Sigmoid colon (tissue), 6 donors: ENCODE measurements at regions not wholly inside any gene's neighbourhood (a gene's known extent, or its start where the extent isn't known, plus 50 kb on each side); places are given as distances from the start of the nearest gene placed in this dataset.

Experiments
- DNase-seq: peaks from one replicate; pipeline ENCODE4 v3.0.0-alpha.2; 2019
- H3K27ac ChIP-seq, 4 donors: fragments of 200-600 bp; sonication (generic); one replicate each; pipeline ENCODE4 v1.5.1; 2016 to 2019; ENCODE audit warnings: mild to moderate bottlenecking in 1 of 4
- H3K27me3 ChIP-seq, 3 donors: fragments of 200-600 bp; sonication (generic); one replicate each; pipeline ENCODE4 v1.5.1; 2019; ENCODE audit warnings: mild to moderate bottlenecking in 1 of 3
- H3K36me3 ChIP-seq, 4 donors: fragments of 200-600 bp; sonication (generic); one replicate each; pipeline ENCODE4 v1.5.1; 2016 to 2019
- H3K4me1 ChIP-seq, 4 donors: fragments of 200-600 bp; sonication (generic); one replicate each; pipeline ENCODE4 v1.5.1; 2017 to 2019
- H3K4me3 ChIP-seq, 4 donors: fragments of 200-600 bp; sonication (generic); one replicate each; pipeline ENCODE4 v1.5.1; 2017 to 2019; ENCODE audit warnings: mild to moderate bottlenecking in 2 of 4, moderate library complexity in 1 of 4
- H3K9me3 ChIP-seq, 4 donors: fragments of 200-600 bp in 3 of 4; sonication (generic) in 3 of 4; one replicate each; pipeline versions ENCODE4 v1.5.1 to v1.6.1; 2013 to 2019
- EP300 ChIP-seq, 4 donors: sonication (generic); formaldehyde crosslinking; IDR thresholded peaks; one replicate each; pipeline ENCODE4 v1.6.1; 2017; ENCODE audit warnings: antibody characterized with exemption in 4 of 4
- POLR2A ChIP-seq, 2 donors: fragments of 450-650 bp; IDR thresholded peaks; one replicate each; pipeline ENCODE4 v1.6.1; 2016; ENCODE audit warnings: antibody characterized with exemption in 2 of 2, mild to moderate bottlenecking in 2 of 2, moderate library complexity in 2 of 2
- POLR2AphosphoS5 ChIP-seq, 4 donors: sonication (generic); formaldehyde crosslinking; IDR thresholded peaks; one replicate each; pipeline ENCODE4 v1.6.1; 2017; ENCODE audit warnings: antibody characterized with exemption in 4 of 4
- WGBS, 2 donors: extraction: QIAGEN DNeasy Blood & Tissue Kit; methylation state at CpG; one replicate each; pipeline ENCODE4 v1.1.7; 2013; 5-methylcytosine and 5-hydroxymethylcytosine counted together
- intact Hi-C: fragments of 100-400 bp; cut with DNase I; formaldehyde crosslinking; loops from one replicate; pipeline ENCODE4 v1.15.1; 2023
- TF ChIP-seq, protein P1 (sequence below), 4 experiments: fragments of 450-650 bp in 3 of 4; fragments of 200-600 bp in 1 of 4; IDR thresholded peaks; one replicate each; pipeline ENCODE4 v1.5.1; 2016 to 2019; ENCODE audit warnings: antibody characterized with exemption in 4 of 4, mild to moderate bottlenecking in 3 of 4, moderate library complexity in 2 of 4
- donor health status: healthy with polysubstance abuse.
- donor health status: healthy.

DNA sequence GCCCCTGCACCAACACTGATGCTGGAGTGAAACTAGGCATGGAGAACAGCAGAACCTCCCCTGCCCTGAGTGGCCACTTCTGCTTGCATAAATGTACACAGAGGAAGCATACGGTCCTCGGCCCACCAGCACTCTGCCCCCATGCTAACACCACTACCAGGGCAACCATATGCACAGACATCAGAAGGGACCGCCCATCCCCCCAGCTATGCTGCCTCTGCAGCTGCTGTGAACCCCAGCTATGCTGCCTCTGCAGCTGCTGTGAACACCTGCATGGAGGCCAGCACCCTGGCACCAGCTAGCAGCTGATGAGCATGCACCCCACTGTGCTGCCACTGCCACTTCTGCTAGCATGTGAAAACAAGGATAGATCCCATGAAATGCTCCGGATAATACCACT is 250.3 kb downstream of the TUSC1 start:
- no peak for TF ChIP-seq POLR2A (IDR thresholded peaks at IDR 0.05)
- TF ChIP-seq POLR2AphosphoS5 (IDR thresholded peaks at IDR 0.05), result no peak
- TF ChIP-seq, protein P1, sequence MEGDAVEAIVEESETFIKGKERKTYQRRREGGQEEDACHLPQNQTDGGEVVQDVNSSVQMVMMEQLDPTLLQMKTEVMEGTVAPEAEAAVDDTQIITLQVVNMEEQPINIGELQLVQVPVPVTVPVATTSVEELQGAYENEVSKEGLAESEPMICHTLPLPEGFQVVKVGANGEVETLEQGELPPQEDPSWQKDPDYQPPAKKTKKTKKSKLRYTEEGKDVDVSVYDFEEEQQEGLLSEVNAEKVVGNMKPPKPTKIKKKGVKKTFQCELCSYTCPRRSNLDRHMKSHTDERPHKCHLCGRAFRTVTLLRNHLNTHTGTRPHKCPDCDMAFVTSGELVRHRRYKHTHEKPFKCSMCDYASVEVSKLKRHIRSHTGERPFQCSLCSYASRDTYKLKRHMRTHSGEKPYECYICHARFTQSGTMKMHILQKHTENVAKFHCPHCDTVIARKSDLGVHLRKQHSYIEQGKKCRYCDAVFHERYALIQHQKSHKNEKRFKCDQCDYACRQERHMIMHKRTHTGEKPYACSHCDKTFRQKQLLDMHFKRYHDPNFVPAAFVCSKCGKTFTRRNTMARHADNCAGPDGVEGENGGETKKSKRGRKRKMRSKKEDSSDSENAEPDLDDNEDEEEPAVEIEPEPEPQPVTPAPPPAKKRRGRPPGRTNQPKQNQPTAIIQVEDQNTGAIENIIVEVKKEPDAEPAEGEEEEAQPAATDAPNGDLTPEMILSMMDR (IDR thresholded peaks at IDR 0.05), result no peak
- TF ChIP-seq EP300 (IDR thresholded peaks at IDR 0.05), result no peak
- Histone ChIP-seq H3K27me3 (no peaks in the 10 kb centered on the region), H3K4me1 (no peaks in the 10 kb centered on the region), H3K9me3 (peaks cover 0 to 6% (median 0%) of the 10 kb centered on the region in 4 donors), H3K36me3 (no peaks in the 10 kb centered on the region), H3K4me3 (no peak overlapping the region), H3K27ac (no peak overlapping the region)
- no peak for DNase-seq
- intact Hi-C loops, result no loop called here
- 86 to 89% methylated on average over 4 of the region's 4 CpGs for WGBS, 2 donors

DNA sequence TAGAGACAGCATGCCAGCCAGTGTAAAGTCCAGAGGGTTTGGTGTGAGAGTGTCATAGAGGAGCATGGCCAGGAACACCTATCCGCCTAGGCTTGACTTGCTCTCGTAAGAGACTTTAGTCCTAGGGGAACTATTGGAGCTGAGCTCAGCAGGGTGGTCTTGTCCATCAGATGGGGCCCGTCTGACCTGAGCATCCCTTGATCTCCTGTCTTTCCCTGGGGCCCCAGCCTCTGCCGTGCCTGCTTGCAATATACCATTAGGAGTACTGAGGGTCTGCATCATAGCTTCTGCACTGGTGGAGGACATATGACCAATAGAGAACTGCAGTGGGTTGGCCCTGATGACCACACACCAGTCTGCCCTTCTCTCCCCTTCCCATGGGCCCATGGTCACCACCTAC is 251.0 kb downstream of the TUSC1 start:
- intact Hi-C loops, result no loop called here
- DNase-seq, result no peak
- no peaks in the 10 kb centered on the region for H3K27me3 ChIP-seq
- 85 to 87% methylated on average over 4 of the region's 4 CpGs for WGBS, 2 donors
- H3K4me3 ChIP-seq, result no peak overlapping the region
- H3K36me3 ChIP-seq, result no peaks in the 10 kb centered on the region
- peaks cover 0 to 4% (median 0%) of the 10 kb centered on the region in 4 donors for H3K9me3 ChIP-seq
- no peak overlapping the region for H3K27ac ChIP-seq
- no peak for TF ChIP-seq POLR2AphosphoS5 (IDR thresholded peaks at IDR 0.05)
- no peak for TF ChIP-seq POLR2A (IDR thresholded peaks at IDR 0.05)
- TF ChIP-seq EP300 (IDR thresholded peaks at IDR 0.05), result no peak
- TF ChIP-seq, protein P1 (IDR thresholded peaks at IDR 0.05), result no peak
- H3K4me1 ChIP-seq, result no peaks in the 10 kb centered on the region

DNA sequence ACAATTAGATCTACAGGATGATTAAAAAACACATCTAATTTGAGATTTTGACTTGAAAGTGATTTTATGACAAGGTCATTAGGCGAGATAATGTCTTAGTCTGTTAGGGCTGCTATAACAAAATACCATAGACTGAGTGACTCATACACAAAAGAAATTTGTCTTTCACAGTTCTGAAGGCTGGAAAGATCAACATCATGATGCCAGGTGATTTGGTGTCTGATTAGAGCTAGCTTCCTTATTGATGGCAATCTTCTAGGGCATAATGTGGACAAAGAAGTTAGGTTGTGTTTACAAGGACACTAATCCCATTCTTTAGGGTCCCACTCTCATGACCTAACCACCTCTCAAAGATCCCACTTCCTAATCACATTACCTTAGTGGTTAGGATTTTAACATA is 256.7 kb downstream of the TUSC1 start:
- intact Hi-C loops, result no loop called here
- TF ChIP-seq POLR2A (IDR thresholded peaks at IDR 0.05), result no peak
- no peak for TF ChIP-seq POLR2AphosphoS5 (IDR thresholded peaks at IDR 0.05)
- TF ChIP-seq EP300 (IDR thresholded peaks at IDR 0.05), result no peak
- TF ChIP-seq, protein P1 (IDR thresholded peaks at IDR 0.05), result no peak
- H3K9me3 ChIP-seq, result peaks cover 0 to 4% (median 0%) of the 10 kb centered on the region in 4 donors
- H3K4me1 ChIP-seq, result no peaks in the 10 kb centered on the region
- H3K27ac ChIP-seq, result no peak overlapping the region
- no peaks in the 10 kb centered on the region for H3K27me3 ChIP-seq
- 22 to 61% methylated on average over 1 of the region's 1 CpG for WGBS, 2 donors
- H3K36me3 ChIP-seq, result no peaks in the 10 kb centered on the region
- DNase-seq, result no peak
- no peak overlapping the region for H3K4me3 ChIP-seq

DNA sequence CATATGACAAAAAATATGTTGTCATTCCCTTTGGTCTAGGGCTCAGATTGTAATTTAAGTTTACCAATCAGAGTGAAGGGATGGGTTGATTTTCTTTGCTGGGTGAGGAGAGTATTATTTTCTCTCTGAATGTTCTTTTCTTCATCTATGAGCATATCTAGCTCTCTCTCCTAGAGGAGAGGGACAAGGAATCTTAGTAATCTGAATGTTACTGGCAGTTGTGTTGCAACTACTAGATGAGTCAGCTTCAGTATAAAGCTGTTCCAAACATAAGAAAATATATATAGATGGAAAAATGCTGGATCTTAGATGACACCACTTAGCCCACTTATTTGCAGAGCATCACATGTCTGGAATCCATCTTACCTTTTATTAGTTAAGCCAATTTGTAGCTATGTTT is 259.3 kb downstream of the TUSC1 start:
- Histone ChIP-seq H3K4me3 (no peak overlapping the region), H3K36me3 (no peaks in the 10 kb centered on the region), H3K4me1 (no peaks in the 10 kb centered on the region), H3K27ac (no peak overlapping the region), H3K27me3 (no peaks in the 10 kb centered on the region), H3K9me3 (no peaks in the 10 kb centered on the region)
- no peak for DNase-seq
- TF ChIP-seq POLR2AphosphoS5 (IDR thresholded peaks at IDR 0.05) (no peak), EP300 (IDR thresholded peaks at IDR 0.05) (no peak), POLR2A (IDR thresholded peaks at IDR 0.05) (no peak)
- TF ChIP-seq, protein P1 (IDR thresholded peaks at IDR 0.05), result no peak
- intact Hi-C loops, result no loop called here

GRCh38 chr9:25415718-25416117 is 262.5 kb downstream of the TUSC1 start:
- intact Hi-C loops, result no loop called here
- DNase-seq, result no peak
- TF ChIP-seq POLR2AphosphoS5 (IDR thresholded peaks at IDR 0.05) (no peak), POLR2A (IDR thresholded peaks at IDR 0.05) (no peak), EP300 (IDR thresholded peaks at IDR 0.05) (no peak)
- TF ChIP-seq, protein P1 (IDR thresholded peaks at IDR 0.05), result no peak
- WGBS, 2 donors, result 62 to 67% methylated on average over 1 of the region's 1 CpG
- Histone ChIP-seq H3K27ac (no peak overlapping the region), H3K36me3 (no peaks in the 10 kb centered on the region), H3K4me1 (no peaks in the 10 kb centered on the region), H3K4me3 (no peak overlapping the region), H3K9me3 (no peaks in the 10 kb centered on the region), H3K27me3 (no peaks in the 10 kb centered on the region)
